IMR-90 (cell line): ENCODE measurements at regions not wholly inside any gene's neighbourhood (a gene's known extent, or its start where the extent isn't known, plus 50 kb on each side); places are given as distances from the start of the nearest gene placed in this dataset.

Experiments used
- POLR2A ChIP-seq: IDR thresholded peaks from 2 replicates; pipeline ENCODE4 v1.6.1; 2012; ENCODE audit warnings: mild to moderate bottlenecking, low read depth, low read length
- RAD21 ChIP-seq: IDR thresholded peaks from 2 replicates; pipeline ENCODE4 v1.6.1; 2012; ENCODE audit warnings: low read length, improper control_type of control experiment
- RCOR1 ChIP-seq: IDR thresholded peaks from 2 replicates; pipeline ENCODE4 v1.6.1; 2012; ENCODE audit warnings: mild to moderate bottlenecking, low read length, improper control_type of control experiment; ENCODE audit not compliant: insufficient replicate concordance
- TF ChIP-seq, protein P1 (sequence below): fragments of 150-350 bp; IDR thresholded peaks from 2 replicates; pipeline ENCODE4 v1.6.1; 2016; ENCODE audit warnings: low read depth, mild to moderate bottlenecking, low read length, moderate library complexity, borderline replicate concordance
- TF ChIP-seq, protein P2 (sequence below): conservative IDR thresholded peaks from 2 replicates; pipeline ENCODE4 v1.5.1; 2012; ENCODE audit warnings: mild to moderate bottlenecking, low read depth, low read length, improper control_type of control experiment

DNA sequence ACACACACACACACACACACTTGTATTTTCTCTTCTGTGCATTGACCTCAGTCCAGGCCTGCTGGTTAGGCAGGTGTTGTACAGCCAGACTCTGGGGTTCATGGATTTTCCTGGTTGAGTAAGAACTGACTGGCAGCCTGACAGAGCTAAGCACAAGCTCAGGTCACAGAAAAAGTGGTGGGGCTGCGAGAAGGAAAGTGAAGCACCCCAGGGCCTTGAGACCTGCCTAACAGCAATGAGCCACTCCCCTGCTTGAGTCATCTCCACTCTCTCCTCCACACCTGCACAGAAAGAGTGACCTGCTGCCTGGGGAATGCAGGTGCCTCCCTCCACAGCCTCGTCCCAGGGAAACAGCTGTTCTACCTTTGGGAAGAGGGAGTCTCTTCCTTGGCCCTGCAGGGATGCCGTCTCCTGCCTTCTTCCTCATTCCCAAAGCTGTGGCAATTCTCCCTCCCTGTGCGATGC is 91.4 kb upstream of the LGALSL start:
- TF ChIP-seq, protein P1, sequence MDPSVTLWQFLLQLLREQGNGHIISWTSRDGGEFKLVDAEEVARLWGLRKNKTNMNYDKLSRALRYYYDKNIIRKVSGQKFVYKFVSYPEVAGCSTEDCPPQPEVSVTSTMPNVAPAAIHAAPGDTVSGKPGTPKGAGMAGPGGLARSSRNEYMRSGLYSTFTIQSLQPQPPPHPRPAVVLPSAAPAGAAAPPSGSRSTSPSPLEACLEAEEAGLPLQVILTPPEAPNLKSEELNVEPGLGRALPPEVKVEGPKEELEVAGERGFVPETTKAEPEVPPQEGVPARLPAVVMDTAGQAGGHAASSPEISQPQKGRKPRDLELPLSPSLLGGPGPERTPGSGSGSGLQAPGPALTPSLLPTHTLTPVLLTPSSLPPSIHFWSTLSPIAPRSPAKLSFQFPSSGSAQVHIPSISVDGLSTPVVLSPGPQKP: no peak
- TF ChIP-seq, protein P2, sequence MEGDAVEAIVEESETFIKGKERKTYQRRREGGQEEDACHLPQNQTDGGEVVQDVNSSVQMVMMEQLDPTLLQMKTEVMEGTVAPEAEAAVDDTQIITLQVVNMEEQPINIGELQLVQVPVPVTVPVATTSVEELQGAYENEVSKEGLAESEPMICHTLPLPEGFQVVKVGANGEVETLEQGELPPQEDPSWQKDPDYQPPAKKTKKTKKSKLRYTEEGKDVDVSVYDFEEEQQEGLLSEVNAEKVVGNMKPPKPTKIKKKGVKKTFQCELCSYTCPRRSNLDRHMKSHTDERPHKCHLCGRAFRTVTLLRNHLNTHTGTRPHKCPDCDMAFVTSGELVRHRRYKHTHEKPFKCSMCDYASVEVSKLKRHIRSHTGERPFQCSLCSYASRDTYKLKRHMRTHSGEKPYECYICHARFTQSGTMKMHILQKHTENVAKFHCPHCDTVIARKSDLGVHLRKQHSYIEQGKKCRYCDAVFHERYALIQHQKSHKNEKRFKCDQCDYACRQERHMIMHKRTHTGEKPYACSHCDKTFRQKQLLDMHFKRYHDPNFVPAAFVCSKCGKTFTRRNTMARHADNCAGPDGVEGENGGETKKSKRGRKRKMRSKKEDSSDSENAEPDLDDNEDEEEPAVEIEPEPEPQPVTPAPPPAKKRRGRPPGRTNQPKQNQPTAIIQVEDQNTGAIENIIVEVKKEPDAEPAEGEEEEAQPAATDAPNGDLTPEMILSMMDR: no peak
- TF ChIP-seq POLR2A (no peak), RAD21 (no peak), RCOR1 (no peak)
